ENCODE measurements at regions not wholly inside any gene's neighbourhood (a gene's known extent, or its start where the extent isn't known, plus 50 kb on each side); places are given as distances from the start of the nearest gene placed in this dataset.
"Not testable (repeated sequence)": the region's sequence is repeated elsewhere in the genome, so short reads cannot be mapped to it uniquely, and the experiment has no call there.

GRCh38 chr5:54388811-54389210 lies 66.7 kb upstream of the HSPB3 start:
- DNase-seq (ENCODE audit: low read depth in 6 of 9, low spot score in 9 of 9): no peak
- Histone ChIP-seq H3K9me3 (ENCODE audit: control insufficient read depth in 2 of 2, insufficient read depth in 1 of 2, low read length in 1 of 2) (no peaks in the 10 kb centered on the region), H3K4me3 (ENCODE audit: low read length in 2 of 2) (no peak overlapping the region), H3K27me3 (ENCODE audit: control insufficient read depth in 2 of 2, insufficient read depth in 1 of 2, low read length in 1 of 2) (no peaks in the 10 kb centered on the region), H3K4me1 (ENCODE audit: control insufficient read depth in 2 of 2, insufficient read depth in 2 of 2, low read length in 2 of 2) (no peaks in the 10 kb centered on the region), H3K27ac (ENCODE audit: low read depth in 1 of 2, low read length in 1 of 2) (no peak overlapping the region), H3K36me3 (ENCODE audit: control insufficient read depth in 2 of 2, insufficient read depth in 2 of 2, low read length in 1 of 2) (no peaks in the 10 kb centered on the region)
- WGBS: 97% methylated on average over 1 of the region's 1 CpG

- no peak overlapping the region for H3K4me3 ChIP-seq (ENCODE audit: low read length in 2 of 2)
- no peak overlapping the region for H3K27ac ChIP-seq (ENCODE audit: low read depth in 1 of 2, low read length in 1 of 2)
- WGBS: 86% methylated on average over 5 of the region's 5 CpGs
- no peaks in the 10 kb centered on the region for H3K36me3 ChIP-seq (ENCODE audit: control insufficient read depth in 2 of 2, insufficient read depth in 2 of 2, low read length in 1 of 2)
- no peaks in the 10 kb centered on the region for H3K4me1 ChIP-seq (ENCODE audit: control insufficient read depth in 2 of 2, insufficient read depth in 2 of 2, low read length in 2 of 2)
- no peaks in the 10 kb centered on the region for H3K27me3 ChIP-seq (ENCODE audit: control insufficient read depth in 2 of 2, insufficient read depth in 1 of 2, low read length in 1 of 2)
- H3K9me3 ChIP-seq (ENCODE audit: control insufficient read depth in 2 of 2, insufficient read depth in 1 of 2, low read length in 1 of 2): no peaks in the 10 kb centered on the region
- no peak for DNase-seq (ENCODE audit: low read depth in 6 of 9, low spot score in 9 of 9)
These were observed 67.1 kb upstream of the HSPB3 start for GRCh38 chr5:54388409-54388808.

GRCh38 chr5:54387659-54388232 lies 67.8 kb upstream of the HSPB3 start:
- DNase-seq (ENCODE audit: low read depth in 6 of 9, low spot score in 9 of 9): no peak
- no peaks in the 10 kb centered on the region for H3K4me1 ChIP-seq (ENCODE audit: control insufficient read depth in 2 of 2, insufficient read depth in 2 of 2, low read length in 2 of 2)

DNA sequence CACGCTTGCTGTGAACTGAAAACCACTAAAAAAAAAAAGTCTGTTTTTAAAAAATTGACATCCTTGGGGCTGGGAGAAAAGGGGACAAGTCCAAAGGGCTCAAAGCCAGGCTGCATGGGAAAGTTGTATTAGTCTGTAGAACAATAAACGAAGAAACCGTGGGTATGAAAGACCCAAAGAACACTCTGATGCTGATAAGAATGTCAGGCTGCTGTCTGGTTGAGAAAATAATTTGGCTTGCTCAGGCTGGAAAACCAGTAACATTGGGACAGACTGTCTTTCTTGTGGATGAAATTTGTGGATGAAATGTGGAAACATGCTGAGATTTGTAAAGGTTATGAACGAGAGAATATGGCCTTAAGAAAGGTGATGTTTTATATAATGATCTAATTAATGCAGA lies 68.5 kb upstream of the HSPB3 start:
- Histone ChIP-seq H3K27me3 (ENCODE audit: control insufficient read depth in 2 of 2, insufficient read depth in 1 of 2, low read length in 1 of 2) (no peaks in the 10 kb centered on the region), H3K27ac (ENCODE audit: low read depth in 1 of 2, low read length in 1 of 2) (no peak overlapping the region), H3K4me3 (ENCODE audit: low read length in 2 of 2) (no peak overlapping the region), H3K36me3 (ENCODE audit: control insufficient read depth in 2 of 2, insufficient read depth in 2 of 2, low read length in 1 of 2) (no peaks in the 10 kb centered on the region), H3K4me1 (ENCODE audit: control insufficient read depth in 2 of 2, insufficient read depth in 2 of 2, low read length in 2 of 2) (no peaks in the 10 kb centered on the region), H3K9me3 (ENCODE audit: control insufficient read depth in 2 of 2, insufficient read depth in 1 of 2, low read length in 1 of 2) (no peaks in the 10 kb centered on the region)
- WGBS: 97% methylated on average over 4 of the region's 4 CpGs
- DNase-seq (ENCODE audit: low read depth in 6 of 9, low spot score in 9 of 9): no peak

More at GRCh38 chr5:54387659-54388232, 67.8 kb upstream of the HSPB3 start:
- Histone ChIP-seq H3K27ac (ENCODE audit: low read depth in 1 of 2, low read length in 1 of 2) (no peak overlapping the region), H3K36me3 (ENCODE audit: control insufficient read depth in 2 of 2, insufficient read depth in 2 of 2, low read length in 1 of 2) (no peaks in the 10 kb centered on the region), H3K27me3 (ENCODE audit: control insufficient read depth in 2 of 2, insufficient read depth in 1 of 2, low read length in 1 of 2) (no peaks in the 10 kb centered on the region), H3K9me3 (ENCODE audit: control insufficient read depth in 2 of 2, insufficient read depth in 1 of 2, low read length in 1 of 2) (no peaks in the 10 kb centered on the region), H3K4me3 (ENCODE audit: low read length in 2 of 2) (no peak overlapping the region)
- 94% methylated on average over 3 of the region's 3 CpGs for WGBS

GRCh38 chr5:54385994-54386393 lies 69.5 kb upstream of the HSPB3 start:
- Histone ChIP-seq H3K4me1 (ENCODE audit: control insufficient read depth in 2 of 2, insufficient read depth in 2 of 2, low read length in 2 of 2) (no peaks in the 10 kb centered on the region), H3K9me3 (ENCODE audit: control insufficient read depth in 2 of 2, insufficient read depth in 1 of 2, low read length in 1 of 2) (no peaks in the 10 kb centered on the region), H3K27ac (ENCODE audit: low read depth in 1 of 2, low read length in 1 of 2) (no peak overlapping the region), H3K27me3 (ENCODE audit: control insufficient read depth in 2 of 2, insufficient read depth in 1 of 2, low read length in 1 of 2) (no peaks in the 10 kb centered on the region), H3K4me3 (ENCODE audit: low read length in 2 of 2) (no peak overlapping the region), H3K36me3 (ENCODE audit: control insufficient read depth in 2 of 2, insufficient read depth in 2 of 2, low read length in 1 of 2) (no peaks in the 10 kb centered on the region)
- no peak for DNase-seq (ENCODE audit: low read depth in 6 of 9, low spot score in 9 of 9)
- WGBS: 60% methylated on average over 2 of the region's 2 CpGs

DNA sequence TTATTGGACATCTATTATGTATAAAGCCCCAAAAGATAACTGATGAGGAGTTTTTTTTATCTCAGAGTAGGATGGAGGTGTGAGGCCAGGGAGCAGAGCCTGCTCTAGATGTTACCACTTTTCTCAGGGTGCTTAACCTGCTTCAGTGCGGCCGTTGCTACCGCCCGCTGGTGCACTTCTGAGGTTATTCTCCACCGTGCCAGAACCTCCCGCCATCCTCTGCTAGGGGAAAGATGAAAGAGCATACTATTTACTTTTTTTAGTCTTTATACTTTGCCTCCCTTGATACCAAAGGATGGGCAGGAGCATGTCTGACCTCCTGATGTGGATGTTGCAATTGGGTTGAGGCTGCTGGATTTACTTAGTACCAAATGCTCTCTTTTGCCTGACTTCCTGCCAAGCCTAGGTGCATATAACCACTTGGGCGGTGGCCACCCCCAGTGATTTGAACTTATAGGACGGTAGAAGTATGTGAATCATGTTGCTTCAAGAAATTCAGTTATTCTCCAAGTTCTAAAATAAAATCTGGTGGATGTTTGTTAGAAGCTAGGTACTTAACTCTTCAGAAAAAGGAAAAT lies 71.1 kb upstream of the HSPB3 start:
- 95% methylated on average over 8 of the region's 8 CpGs for WGBS
- H3K36me3 ChIP-seq (ENCODE audit: control insufficient read depth in 2 of 2, insufficient read depth in 2 of 2, low read length in 1 of 2): no peaks in the 10 kb centered on the region
- no peaks in the 10 kb centered on the region for H3K4me1 ChIP-seq (ENCODE audit: control insufficient read depth in 2 of 2, insufficient read depth in 2 of 2, low read length in 2 of 2)
- no peaks in the 10 kb centered on the region for H3K27me3 ChIP-seq (ENCODE audit: control insufficient read depth in 2 of 2, insufficient read depth in 1 of 2, low read length in 1 of 2)
- H3K27ac ChIP-seq (ENCODE audit: low read depth in 1 of 2, low read length in 1 of 2): no peak overlapping the region
- no peak overlapping the region for H3K4me3 ChIP-seq (ENCODE audit: low read length in 2 of 2)
- no peak for DNase-seq (ENCODE audit: low read depth in 6 of 9, low spot score in 9 of 9)
- no peaks in the 10 kb centered on the region for H3K9me3 ChIP-seq (ENCODE audit: control insufficient read depth in 2 of 2, insufficient read depth in 1 of 2, low read length in 1 of 2)

GRCh38 chr5:54383941-54384340 lies 71.6 kb upstream of the HSPB3 start:
- Histone ChIP-seq H3K36me3 (ENCODE audit: control insufficient read depth in 2 of 2, insufficient read depth in 2 of 2, low read length in 1 of 2) (no peaks in the 10 kb centered on the region), H3K9me3 (ENCODE audit: control insufficient read depth in 2 of 2, insufficient read depth in 1 of 2, low read length in 1 of 2) (no peaks in the 10 kb centered on the region), H3K4me3 (ENCODE audit: low read length in 2 of 2) (no peak overlapping the region), H3K27ac (ENCODE audit: low read depth in 1 of 2, low read length in 1 of 2) (no peak overlapping the region), H3K27me3 (ENCODE audit: control insufficient read depth in 2 of 2, insufficient read depth in 1 of 2, low read length in 1 of 2) (no peaks in the 10 kb centered on the region), H3K4me1 (ENCODE audit: control insufficient read depth in 2 of 2, insufficient read depth in 2 of 2, low read length in 2 of 2) (no peaks in the 10 kb centered on the region)
- WGBS: 82% methylated on average over 2 of the region's 2 CpGs
- no peak for DNase-seq (ENCODE audit: low read depth in 6 of 9, low spot score in 9 of 9)

GRCh38 chr5:54383225-54383901 lies 72.1 kb upstream of the HSPB3 start:
- peaks cover 0 to 5% of the 10 kb centered on the region in 2 donors for H3K9me3 ChIP-seq (ENCODE audit: control insufficient read depth in 2 of 2, insufficient read depth in 1 of 2, low read length in 1 of 2)
- no peaks in the 10 kb centered on the region for H3K27me3 ChIP-seq (ENCODE audit: control insufficient read depth in 2 of 2, insufficient read depth in 1 of 2, low read length in 1 of 2)
- no peak for DNase-seq (ENCODE audit: low read depth in 6 of 9, low spot score in 9 of 9)
- no peaks in the 10 kb centered on the region for H3K36me3 ChIP-seq (ENCODE audit: control insufficient read depth in 2 of 2, insufficient read depth in 2 of 2, low read length in 1 of 2)
- no peak overlapping the region for H3K27ac ChIP-seq (ENCODE audit: low read depth in 1 of 2, low read length in 1 of 2)
- no peaks in the 10 kb centered on the region for H3K4me1 ChIP-seq (ENCODE audit: control insufficient read depth in 2 of 2, insufficient read depth in 2 of 2, low read length in 2 of 2)
- no peak overlapping the region for H3K4me3 ChIP-seq (ENCODE audit: low read length in 2 of 2)
- 93% methylated on average over 3 of the region's 3 CpGs for WGBS

DNA sequence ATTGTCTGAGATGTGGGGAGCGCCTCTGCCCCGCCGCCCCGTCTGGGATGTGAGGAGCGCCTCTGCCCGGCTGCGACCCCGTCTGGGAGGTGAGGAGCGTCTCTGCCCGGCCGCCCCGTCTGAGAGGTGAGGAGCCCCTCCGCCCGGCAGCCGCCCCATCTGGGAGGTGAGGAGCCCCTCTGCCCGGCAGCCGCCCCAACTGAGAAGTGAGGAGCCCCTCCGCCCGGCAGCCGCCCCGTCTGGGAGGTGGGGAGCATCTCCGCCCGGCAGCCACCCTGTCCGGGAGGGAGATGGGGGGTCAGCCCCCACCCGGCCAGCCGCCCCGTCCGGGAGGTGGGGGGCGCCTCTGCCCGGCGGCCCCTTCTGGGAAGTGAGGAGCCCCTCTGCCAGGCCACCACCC lies 70.9 kb upstream of the ARL15 start:
- not testable (repeated sequence) for H3K36me3 ChIP-seq (ENCODE audit: control insufficient read depth in 2 of 2, insufficient read depth in 2 of 2, low read length in 1 of 2); H3K4me3 ChIP-seq (ENCODE audit: low read length in 2 of 2); H3K27me3 ChIP-seq (ENCODE audit: control insufficient read depth in 2 of 2, insufficient read depth in 1 of 2, low read length in 1 of 2); DNase-seq (ENCODE audit: low read depth in 6 of 9, low spot score in 9 of 9); H3K9me3 ChIP-seq (ENCODE audit: control insufficient read depth in 2 of 2, insufficient read depth in 1 of 2, low read length in 1 of 2); H3K27ac ChIP-seq (ENCODE audit: low read depth in 1 of 2, low read length in 1 of 2); H3K4me1 ChIP-seq (ENCODE audit: control insufficient read depth in 2 of 2, insufficient read depth in 2 of 2, low read length in 2 of 2)
- 94% methylated on average over 25 of the region's 31 CpGs for WGBS
